ENCODE measurements at regions not wholly inside any gene's neighbourhood (a gene's known extent, or its start where the extent isn't known, plus 50 kb on each side); places are given as distances from the start of the nearest gene placed in this dataset.

DNA sequence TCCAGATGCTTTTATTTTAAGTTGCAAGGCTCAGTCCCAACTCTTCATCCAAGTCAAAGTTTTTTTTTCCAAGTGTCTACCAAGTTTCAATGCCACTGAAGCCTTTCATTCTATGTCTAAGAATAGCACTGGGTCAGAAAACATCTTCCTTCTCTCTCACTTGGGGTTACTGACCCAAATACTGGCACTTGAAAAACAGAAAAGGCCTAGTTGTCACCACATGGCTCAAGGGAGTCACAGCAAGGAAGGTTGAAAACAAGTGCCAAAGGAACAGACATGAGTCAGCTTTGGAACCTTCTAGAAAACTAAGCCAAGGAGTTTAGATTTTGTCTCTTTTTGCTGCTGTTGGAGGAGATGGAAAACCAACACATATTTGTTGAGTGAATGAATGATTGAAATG, 146.5 kb downstream of the COPS8 start:
- Histone ChIP-seq H4K20me1 (ENCODE audit: control insufficient read depth, insufficient read depth, low read depth, low read length) (no peaks in the 10 kb centered on the region), H3K4me3 (ENCODE audit: low read length) (no peak overlapping the region), H3K4me2 (ENCODE audit: low read length) (no peak overlapping the region), H3K36me3 (ENCODE audit: control insufficient read depth, low read length) (no peaks in the 10 kb centered on the region), H3K27ac (ENCODE audit: low read depth, low read length) (no peak overlapping the region), H3K79me2 (ENCODE audit: control insufficient read depth, low read length) (no peaks in the 10 kb centered on the region), H3K4me1 (ENCODE audit: control insufficient read depth, low read length) (no peaks in the 10 kb centered on the region), H3F3A (ENCODE audit: control insufficient read depth, insufficient read depth) (no peaks in the 10 kb centered on the region), H3K9me2 (replicated peaks; ENCODE audit: control insufficient read depth, low read length) (no peaks in the 10 kb centered on the region), H3K9me3 (ENCODE audit: control insufficient read depth, insufficient read depth, low read length) (no peaks in the 10 kb centered on the region), H3K27me3 (ENCODE audit: control insufficient read depth, low read length) (no peaks in the 10 kb centered on the region)
- TF ChIP-seq, protein P1, sequence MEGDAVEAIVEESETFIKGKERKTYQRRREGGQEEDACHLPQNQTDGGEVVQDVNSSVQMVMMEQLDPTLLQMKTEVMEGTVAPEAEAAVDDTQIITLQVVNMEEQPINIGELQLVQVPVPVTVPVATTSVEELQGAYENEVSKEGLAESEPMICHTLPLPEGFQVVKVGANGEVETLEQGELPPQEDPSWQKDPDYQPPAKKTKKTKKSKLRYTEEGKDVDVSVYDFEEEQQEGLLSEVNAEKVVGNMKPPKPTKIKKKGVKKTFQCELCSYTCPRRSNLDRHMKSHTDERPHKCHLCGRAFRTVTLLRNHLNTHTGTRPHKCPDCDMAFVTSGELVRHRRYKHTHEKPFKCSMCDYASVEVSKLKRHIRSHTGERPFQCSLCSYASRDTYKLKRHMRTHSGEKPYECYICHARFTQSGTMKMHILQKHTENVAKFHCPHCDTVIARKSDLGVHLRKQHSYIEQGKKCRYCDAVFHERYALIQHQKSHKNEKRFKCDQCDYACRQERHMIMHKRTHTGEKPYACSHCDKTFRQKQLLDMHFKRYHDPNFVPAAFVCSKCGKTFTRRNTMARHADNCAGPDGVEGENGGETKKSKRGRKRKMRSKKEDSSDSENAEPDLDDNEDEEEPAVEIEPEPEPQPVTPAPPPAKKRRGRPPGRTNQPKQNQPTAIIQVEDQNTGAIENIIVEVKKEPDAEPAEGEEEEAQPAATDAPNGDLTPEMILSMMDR (IDR thresholded peaks at IDR 0.05; ENCODE audit: low read depth, low read length, poor library complexity, severe bottlenecking): no peak
- no peak for TF ChIP-seq EZH2phosphoT487 (IDR thresholded peaks at IDR 0.05; ENCODE audit: borderline replicate concordance, low read length)

DNA sequence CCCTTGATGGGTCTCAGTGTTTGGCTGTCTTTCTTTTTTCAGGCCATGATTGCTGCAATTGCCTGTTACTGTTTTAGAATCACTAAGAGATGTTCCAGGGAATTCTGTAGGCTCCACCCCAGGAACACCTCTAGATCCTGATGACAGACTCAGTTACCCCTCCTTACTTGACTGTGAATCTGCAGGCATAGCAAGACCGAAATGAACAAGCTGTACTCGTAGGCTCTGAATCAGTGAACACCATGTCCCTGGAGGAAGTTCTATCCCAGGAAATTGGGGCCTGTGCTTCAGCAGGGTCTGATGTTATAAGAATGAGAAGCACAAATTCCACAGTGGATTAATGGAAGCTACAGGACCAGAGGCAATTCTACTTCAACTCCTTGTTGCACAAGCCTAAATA, 148.6 kb downstream of the COPS8 start:
- no peak overlapping the region for H3K27ac ChIP-seq (ENCODE audit: low read depth, low read length)

DNA sequence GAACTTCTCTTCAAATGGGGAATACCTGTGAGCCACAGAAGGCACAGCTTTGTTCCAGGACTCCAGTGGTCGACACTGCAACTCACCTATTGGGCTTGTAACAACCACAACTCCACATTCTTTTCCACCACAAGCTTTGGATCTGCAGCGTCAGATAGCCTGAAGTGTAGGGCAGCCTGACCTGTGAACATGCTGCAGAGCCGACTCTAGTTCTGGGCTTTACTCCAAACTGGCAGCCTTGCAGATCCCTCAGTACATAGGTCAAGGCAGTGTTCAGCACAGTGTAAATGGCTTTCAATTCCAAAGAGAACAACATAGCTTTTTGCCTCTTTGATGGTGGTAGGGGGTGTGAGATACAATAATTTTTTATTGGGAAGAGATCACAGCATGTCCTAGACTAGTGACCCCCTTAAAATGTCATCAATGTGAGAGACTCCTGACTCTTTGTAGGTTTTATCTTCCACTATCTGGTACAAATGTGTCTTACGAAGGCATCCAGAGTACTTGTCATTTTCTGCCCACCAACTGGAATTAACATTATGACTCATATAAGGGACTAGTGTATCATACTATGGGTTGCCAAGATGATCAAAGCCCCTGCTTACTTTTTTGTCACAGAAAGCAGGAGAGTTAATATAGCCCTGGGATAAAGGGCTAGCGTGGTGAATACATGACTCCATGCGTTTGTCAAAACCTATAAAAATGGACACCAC, 149.8 kb downstream of the COPS8 start:
- TF ChIP-seq EZH2phosphoT487 (IDR thresholded peaks at IDR 0.05; ENCODE audit: borderline replicate concordance, low read length): no peak
- TF ChIP-seq, protein P1 (IDR thresholded peaks at IDR 0.05; ENCODE audit: low read depth, low read length, poor library complexity, severe bottlenecking): no peak
- Histone ChIP-seq H3K79me2 (ENCODE audit: control insufficient read depth, low read length) (no peaks in the 10 kb centered on the region), H4K20me1 (ENCODE audit: control insufficient read depth, insufficient read depth, low read depth, low read length) (no peaks in the 10 kb centered on the region), H3K4me3 (ENCODE audit: low read length) (no peak overlapping the region), H3K27me3 (ENCODE audit: control insufficient read depth, low read length) (no peaks in the 10 kb centered on the region), H3K4me2 (ENCODE audit: low read length) (no peak overlapping the region), H3K9me2 (replicated peaks; ENCODE audit: control insufficient read depth, low read length) (no peaks in the 10 kb centered on the region), H3K4me1 (ENCODE audit: control insufficient read depth, low read length) (no peaks in the 10 kb centered on the region), H3K36me3 (ENCODE audit: control insufficient read depth, low read length) (no peaks in the 10 kb centered on the region), H3F3A (ENCODE audit: control insufficient read depth, insufficient read depth) (no peaks in the 10 kb centered on the region), H3K27ac (ENCODE audit: low read depth, low read length) (no peak overlapping the region), H3K9me3 (ENCODE audit: control insufficient read depth, insufficient read depth, low read length) (no peaks in the 10 kb centered on the region)

More for the DNA sequence above, 148.6 kb downstream of the COPS8 start:
- H3K9me3 ChIP-seq (ENCODE audit: control insufficient read depth, insufficient read depth, low read length): no peaks in the 10 kb centered on the region
- H3F3A ChIP-seq (ENCODE audit: control insufficient read depth, insufficient read depth): no peaks in the 10 kb centered on the region
- no peaks in the 10 kb centered on the region for H4K20me1 ChIP-seq (ENCODE audit: control insufficient read depth, insufficient read depth, low read depth, low read length)
- H3K36me3 ChIP-seq (ENCODE audit: control insufficient read depth, low read length): no peaks in the 10 kb centered on the region
- H3K4me1 ChIP-seq (ENCODE audit: control insufficient read depth, low read length): no peaks in the 10 kb centered on the region
- no peak for TF ChIP-seq EZH2phosphoT487 (IDR thresholded peaks at IDR 0.05; ENCODE audit: borderline replicate concordance, low read length)
- TF ChIP-seq, protein P1 (IDR thresholded peaks at IDR 0.05; ENCODE audit: low read depth, low read length, poor library complexity, severe bottlenecking): no peak
- no peak overlapping the region for H3K4me3 ChIP-seq (ENCODE audit: low read length)
- no peaks in the 10 kb centered on the region for H3K9me2 ChIP-seq (replicated peaks; ENCODE audit: control insufficient read depth, low read length)
- no peaks in the 10 kb centered on the region for H3K79me2 ChIP-seq (ENCODE audit: control insufficient read depth, low read length)
- H3K4me2 ChIP-seq (ENCODE audit: low read length): no peak overlapping the region
- H3K27me3 ChIP-seq (ENCODE audit: control insufficient read depth, low read length): no peaks in the 10 kb centered on the region
